ENCODE measurements at regions not wholly inside any gene's neighbourhood (a gene's known extent, or its start where the extent isn't known, plus 50 kb on each side); places are given as distances from the start of the nearest gene placed in this dataset.

GRCh38 chr4:126956184-126956897 is 676.4 kb upstream of the INTU start:
- TF ChIP-seq POLR2A (IDR thresholded peaks at IDR 0.05) (no peak), POLR2AphosphoS5 (IDR thresholded peaks at IDR 0.05; ENCODE audit: insufficient read depth in 1 of 2, low read depth in 1 of 2) (no peak), CTCF (IDR thresholded peaks at IDR 0.05) (no peak)
- H3K27ac ChIP-seq = no peak overlapping the region
- H3K9me3 ChIP-seq = no peaks in the 10 kb centered on the region
- no peak for DNase-seq (ENCODE audit: extremely low spot score in 2 of 2)
- H3K27me3 ChIP-seq = no peaks in the 10 kb centered on the region
- no peak overlapping the region for H3K4me3 ChIP-seq
- no peaks in the 10 kb centered on the region for H3K36me3 ChIP-seq
- intact Hi-C loops (cut with DNase I) = no loop called here
- H3K4me1 ChIP-seq = no peaks in the 10 kb centered on the region

- Histone ChIP-seq H3K27me3 (no peaks in the 10 kb centered on the region), H3K27ac (no peak overlapping the region), H3K36me3 (no peaks in the 10 kb centered on the region), H3K4me3 (no peak overlapping the region), H3K9me3 (no peaks in the 10 kb centered on the region), H3K4me1 (no peaks in the 10 kb centered on the region)
- no peak for TF ChIP-seq POLR2A (IDR thresholded peaks at IDR 0.05)
- TF ChIP-seq CTCF (IDR thresholded peaks at IDR 0.05) = no peak
- TF ChIP-seq POLR2AphosphoS5 (IDR thresholded peaks at IDR 0.05; ENCODE audit: insufficient read depth in 1 of 2, low read depth in 1 of 2) = no peak
- intact Hi-C loops (cut with DNase I) = no loop called here
- no peak for DNase-seq (ENCODE audit: extremely low spot score in 2 of 2)
These were observed 675.2 kb upstream of the INTU start for GRCh38 chr4:126957556-126957955.

GRCh38 chr4:126957987-126958386 is 674.8 kb upstream of the INTU start:
- intact Hi-C loops (cut with DNase I) = no loop called here
- TF ChIP-seq CTCF (IDR thresholded peaks at IDR 0.05) (no peak), POLR2AphosphoS5 (IDR thresholded peaks at IDR 0.05; ENCODE audit: insufficient read depth in 1 of 2, low read depth in 1 of 2) (no peak), POLR2A (IDR thresholded peaks at IDR 0.05) (no peak)

GRCh38 chr4:126958482-126958881 is 674.3 kb upstream of the INTU start:
- DNase-seq (ENCODE audit: extremely low spot score in 2 of 2) = no peak
- H3K4me1 ChIP-seq = no peaks in the 10 kb centered on the region
- H3K27me3 ChIP-seq = no peaks in the 10 kb centered on the region
- no peak overlapping the region for H3K4me3 ChIP-seq
- no peaks in the 10 kb centered on the region for H3K9me3 ChIP-seq
- no peak for TF ChIP-seq POLR2A (IDR thresholded peaks at IDR 0.05)
- no peak for TF ChIP-seq POLR2AphosphoS5 (IDR thresholded peaks at IDR 0.05; ENCODE audit: insufficient read depth in 1 of 2, low read depth in 1 of 2)
- TF ChIP-seq CTCF (IDR thresholded peaks at IDR 0.05) = no peak
- H3K36me3 ChIP-seq = no peaks in the 10 kb centered on the region
- H3K27ac ChIP-seq = no peak overlapping the region
- intact Hi-C loops (cut with DNase I) = no loop called here

More at GRCh38 chr4:126957987-126958386, 674.8 kb upstream of the INTU start:
- no peaks in the 10 kb centered on the region for H3K36me3 ChIP-seq
- DNase-seq (ENCODE audit: extremely low spot score in 2 of 2) = no peak
- H3K4me3 ChIP-seq = no peak overlapping the region
- no peaks in the 10 kb centered on the region for H3K27me3 ChIP-seq
- no peak overlapping the region for H3K27ac ChIP-seq
- no peaks in the 10 kb centered on the region for H3K4me1 ChIP-seq
- H3K9me3 ChIP-seq = no peaks in the 10 kb centered on the region

GRCh38 chr4:126959056-126959745 is 673.6 kb upstream of the INTU start:
- no peaks in the 10 kb centered on the region for H3K27me3 ChIP-seq
- no peaks in the 10 kb centered on the region for H3K36me3 ChIP-seq
- DNase-seq (ENCODE audit: extremely low spot score in 2 of 2) = no peak
- TF ChIP-seq CTCF (IDR thresholded peaks at IDR 0.05) (no peak), POLR2A (IDR thresholded peaks at IDR 0.05) (no peak), POLR2AphosphoS5 (IDR thresholded peaks at IDR 0.05; ENCODE audit: insufficient read depth in 1 of 2, low read depth in 1 of 2) (no peak)
- no peak overlapping the region for H3K27ac ChIP-seq
- intact Hi-C loops (cut with DNase I) = no loop called here
- H3K4me3 ChIP-seq = no peak overlapping the region
- H3K4me1 ChIP-seq = no peaks in the 10 kb centered on the region
- H3K9me3 ChIP-seq = no peaks in the 10 kb centered on the region
